Ovary (tissue), 3 donors: ENCODE measurements at regions not wholly inside any gene's neighbourhood (a gene's known extent, or its start where the extent isn't known, plus 50 kb on each side); places are given as distances from the start of the nearest gene placed in this dataset.

Experiments used
- EP300 ChIP-seq: sonication (generic); formaldehyde crosslinking; IDR thresholded peaks from one replicate; pipeline ENCODE4 v1.6.1; 2017; ENCODE audit warnings: antibody characterized with exemption
- POLR2A ChIP-seq: fragments of 450-650 bp; IDR thresholded peaks from one replicate; pipeline ENCODE4 v1.6.1; 2017; ENCODE audit warnings: antibody characterized with exemption, mild to moderate bottlenecking, moderate library complexity
- TF ChIP-seq, protein P1 (sequence below), 3 donors: fragments of 450-650 bp in 2 of 3; fragments of 200-600 bp in 1 of 3; IDR thresholded peaks; one replicate each; pipeline versions ENCODE4 v1.5.1 to v1.8.0; 2016 to 2022; ENCODE audit warnings: antibody characterized with exemption in 3 of 3, mild to moderate bottlenecking in 1 of 3
- donor health status: DM: no; HTN: no; CAD: no.

DNA sequence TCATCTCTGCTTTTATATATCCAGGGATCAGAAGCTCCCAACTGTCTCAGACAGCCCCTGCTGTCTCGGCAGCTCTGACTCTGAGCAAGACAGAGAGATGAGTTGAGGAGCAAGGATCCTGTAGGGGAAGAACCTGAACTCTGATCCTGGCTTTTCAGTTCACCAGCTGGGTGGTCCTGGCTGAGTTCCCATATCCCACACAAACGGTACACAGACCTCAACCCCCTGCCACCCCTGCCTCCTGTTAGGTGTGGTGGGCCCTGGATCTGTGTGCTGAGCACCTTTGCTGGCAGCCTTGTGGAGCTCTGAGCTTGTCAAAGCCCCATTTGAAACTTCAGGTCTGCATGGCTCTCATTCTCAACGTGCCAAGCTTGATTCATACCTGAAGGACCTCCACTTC, 54.3 kb upstream of the GPR26 start:
- no peak for TF ChIP-seq EP300
- TF ChIP-seq, protein P1, sequence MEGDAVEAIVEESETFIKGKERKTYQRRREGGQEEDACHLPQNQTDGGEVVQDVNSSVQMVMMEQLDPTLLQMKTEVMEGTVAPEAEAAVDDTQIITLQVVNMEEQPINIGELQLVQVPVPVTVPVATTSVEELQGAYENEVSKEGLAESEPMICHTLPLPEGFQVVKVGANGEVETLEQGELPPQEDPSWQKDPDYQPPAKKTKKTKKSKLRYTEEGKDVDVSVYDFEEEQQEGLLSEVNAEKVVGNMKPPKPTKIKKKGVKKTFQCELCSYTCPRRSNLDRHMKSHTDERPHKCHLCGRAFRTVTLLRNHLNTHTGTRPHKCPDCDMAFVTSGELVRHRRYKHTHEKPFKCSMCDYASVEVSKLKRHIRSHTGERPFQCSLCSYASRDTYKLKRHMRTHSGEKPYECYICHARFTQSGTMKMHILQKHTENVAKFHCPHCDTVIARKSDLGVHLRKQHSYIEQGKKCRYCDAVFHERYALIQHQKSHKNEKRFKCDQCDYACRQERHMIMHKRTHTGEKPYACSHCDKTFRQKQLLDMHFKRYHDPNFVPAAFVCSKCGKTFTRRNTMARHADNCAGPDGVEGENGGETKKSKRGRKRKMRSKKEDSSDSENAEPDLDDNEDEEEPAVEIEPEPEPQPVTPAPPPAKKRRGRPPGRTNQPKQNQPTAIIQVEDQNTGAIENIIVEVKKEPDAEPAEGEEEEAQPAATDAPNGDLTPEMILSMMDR (IDR thresholded peaks at IDR 0.05) = no peak
- no peak for TF ChIP-seq POLR2A
